HG03342 (cell line): ENCODE measurements at regions not wholly inside any gene's neighbourhood (a gene's known extent, or its start where the extent isn't known, plus 50 kb on each side); places are given as distances from the start of the nearest gene placed in this dataset.

Experiments used
- ATAC-seq: cut with Tn5 transposase; IDR thresholded peaks from one replicate; pipeline ENCODE4 v1.9.1; 2021; ENCODE audit warnings: mild to moderate bottlenecking, moderate library complexity; ENCODE audit not compliant: unreplicated experiment

DNA sequence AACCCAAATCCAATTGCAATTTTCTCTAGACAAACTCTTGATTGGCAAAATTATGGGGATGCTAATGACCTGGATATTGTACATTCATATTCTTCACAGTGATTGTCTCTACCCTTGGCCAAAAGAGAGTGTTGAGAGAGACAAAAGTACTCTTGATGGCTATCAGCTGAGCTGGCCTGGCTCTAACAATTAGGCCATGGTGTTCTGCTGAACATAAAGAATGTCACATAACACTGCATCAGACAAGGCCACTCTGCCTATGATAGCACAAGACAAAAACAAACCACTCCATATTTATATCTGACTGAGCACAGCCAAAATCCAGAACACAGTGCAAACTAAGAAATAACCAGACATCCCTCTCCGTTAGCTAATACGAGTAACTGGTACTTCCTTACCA lies 101.7 kb downstream of the ADAMTS1 start:
- ATAC-seq = no peak

- no peak for ATAC-seq
These were observed 106.0 kb downstream of the ADAMTS1 start for GRCh38 chr21:26739189-26739588.

GRCh38 chr21:26736449-26736848 lies 108.8 kb downstream of the ADAMTS1 start:
- ATAC-seq = no peak

DNA sequence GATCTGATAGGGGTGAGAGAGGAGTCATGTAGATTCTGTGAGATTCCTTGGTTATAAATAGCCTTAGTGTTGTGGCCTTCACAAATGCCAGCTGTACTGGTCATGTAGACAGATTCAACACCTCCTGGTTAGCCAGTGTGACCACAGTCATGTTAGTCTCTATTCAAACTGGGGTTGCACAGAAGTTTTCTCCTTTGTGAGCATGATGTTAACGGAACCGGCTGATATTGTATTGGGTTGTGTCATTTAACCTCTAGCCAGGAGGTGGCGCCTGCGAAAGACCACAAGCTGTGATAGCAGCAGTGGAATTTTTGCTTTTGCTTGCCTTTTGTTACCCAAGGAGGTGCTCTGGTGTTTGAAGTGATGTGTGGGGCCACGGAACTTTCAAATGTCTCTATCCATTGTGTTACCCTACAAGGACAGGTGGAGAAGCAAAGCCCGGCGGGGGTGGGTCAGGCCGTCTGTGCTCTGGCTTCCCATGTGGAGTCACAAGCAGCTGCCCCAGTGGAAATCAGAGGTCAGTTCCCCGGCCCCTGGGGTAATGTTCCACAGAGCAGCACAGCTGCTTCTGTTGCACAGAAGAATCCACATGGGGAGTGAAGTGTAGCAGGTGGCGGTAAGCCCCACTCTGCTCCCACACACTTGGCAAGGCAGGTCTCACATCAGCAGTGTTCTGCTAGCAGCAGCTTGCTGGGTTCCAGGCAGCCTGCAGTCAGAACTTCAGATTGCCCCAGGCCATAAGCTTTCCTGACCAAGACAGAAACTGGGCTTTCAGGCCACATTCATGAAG lies 112.6 kb downstream of the ADAMTS1 start:
- no peak for ATAC-seq

- ATAC-seq = no peak
These were observed 125.5 kb downstream of the ADAMTS1 start for GRCh38 chr21:26719750-26720149.

- ATAC-seq = no peak
These were observed 128.0 kb downstream of the ADAMTS1 start for GRCh38 chr21:26717146-26717739.

GRCh38 chr21:26715878-26716506 lies 129.2 kb downstream of the ADAMTS1 start:
- peak; percentile 59 for ATAC-seq

GRCh38 chr21:26715116-26715515 lies 130.1 kb downstream of the ADAMTS1 start:
- no peak for ATAC-seq

- no peak for ATAC-seq
These were observed 135.1 kb downstream of the ADAMTS1 start for GRCh38 chr21:26710155-26710554.

DNA sequence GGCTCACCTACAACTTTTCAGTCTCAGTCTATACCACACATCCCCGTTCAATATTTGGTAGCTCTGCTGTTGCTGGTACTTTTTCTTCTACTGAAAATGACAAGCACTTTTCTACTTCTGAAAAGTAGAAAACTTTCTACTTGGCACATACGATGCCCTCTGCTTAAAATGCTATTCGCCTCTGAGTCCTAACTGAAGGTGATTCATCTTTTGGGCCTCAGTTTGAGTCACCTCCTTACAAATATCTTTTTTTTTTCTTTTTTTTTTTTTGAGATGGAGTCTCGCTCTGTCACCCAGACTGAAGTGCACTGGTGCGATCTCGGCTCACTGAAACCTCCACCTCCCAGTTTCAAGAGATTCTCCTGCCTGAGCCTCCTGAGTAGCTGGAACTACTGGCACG lies 136.0 kb upstream of the CYYR1 start:
- ATAC-seq = no peak

DNA sequence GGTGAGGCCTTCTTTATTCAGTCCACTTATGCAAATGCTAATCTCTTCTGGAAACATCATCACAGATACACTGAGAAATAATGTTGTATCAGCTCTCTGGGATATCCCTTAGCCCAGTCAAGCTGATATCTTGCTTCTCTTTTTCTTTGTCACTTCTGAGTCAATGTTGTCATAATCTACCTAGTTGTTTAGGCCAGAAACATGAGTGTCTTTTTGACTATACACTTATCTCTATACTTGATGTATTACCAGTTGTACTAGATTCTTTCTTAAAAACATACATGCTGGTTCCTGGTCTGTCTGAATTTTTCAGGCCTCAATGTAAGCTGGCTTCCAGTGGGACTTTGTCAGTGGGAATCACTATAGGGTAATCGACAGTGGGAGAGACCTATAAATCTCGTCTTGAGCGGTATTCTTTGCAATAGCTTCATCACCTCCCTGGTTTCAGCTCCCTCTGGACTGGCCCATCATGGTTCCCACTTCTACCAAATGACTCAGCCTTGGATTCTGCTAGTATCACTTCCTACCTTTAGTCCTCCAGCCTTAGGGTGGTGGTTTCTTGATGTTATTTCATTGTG lies 135.2 kb upstream of the CYYR1 start:
- ATAC-seq = no peak

- ATAC-seq = no peak
These were observed 134.2 kb upstream of the CYYR1 start for GRCh38 chr21:26707246-26707645.

- ATAC-seq = no peak
These were observed 125.3 kb upstream of the CYYR1 start for GRCh38 chr21:26698416-26698815.

GRCh38 chr21:26691416-26691815 lies 118.3 kb upstream of the CYYR1 start:
- ATAC-seq = no peak

DNA sequence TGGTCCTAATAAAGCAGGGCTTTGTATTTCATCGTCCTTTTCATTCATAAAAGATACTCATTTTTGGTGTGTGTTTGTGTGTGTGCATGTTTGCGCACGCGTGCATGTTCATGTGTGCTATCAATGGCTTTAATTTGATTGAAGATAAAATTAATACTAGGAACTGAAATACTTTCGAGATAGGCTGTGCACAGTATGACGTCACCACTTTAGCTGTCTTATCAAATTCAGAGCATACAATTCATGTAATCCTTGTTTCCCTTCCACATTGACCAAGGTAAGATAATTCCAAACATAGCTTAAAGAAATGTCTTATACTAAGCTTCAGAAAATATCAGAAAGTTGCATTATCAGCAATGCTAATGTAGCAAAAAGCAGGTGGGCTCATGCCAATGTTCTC lies 113.6 kb upstream of the CYYR1 start:
- ATAC-seq = no peak

DNA sequence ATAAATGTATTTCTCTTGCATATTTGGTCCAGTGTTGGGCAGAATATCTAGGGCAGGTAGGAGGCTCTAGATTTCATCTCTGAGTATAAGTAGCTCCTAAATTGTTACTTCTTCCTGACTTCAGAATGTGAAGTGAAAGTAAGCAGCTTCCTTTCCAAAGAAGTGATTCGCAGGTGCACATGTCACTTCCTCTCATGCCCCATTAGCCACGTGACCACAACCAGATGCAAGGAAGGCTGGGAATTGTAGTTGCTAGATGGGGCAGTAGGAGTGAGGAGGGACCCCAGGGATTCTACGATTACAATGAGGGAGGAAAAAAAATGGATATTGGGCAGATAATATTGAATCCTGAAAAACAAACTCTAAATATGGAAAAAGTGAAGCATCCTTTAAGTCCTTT lies 113.2 kb upstream of the CYYR1 start:
- ATAC-seq = no peak

GRCh38 chr21:26684889-26685288 lies 111.8 kb upstream of the CYYR1 start:
- no peak for ATAC-seq

DNA sequence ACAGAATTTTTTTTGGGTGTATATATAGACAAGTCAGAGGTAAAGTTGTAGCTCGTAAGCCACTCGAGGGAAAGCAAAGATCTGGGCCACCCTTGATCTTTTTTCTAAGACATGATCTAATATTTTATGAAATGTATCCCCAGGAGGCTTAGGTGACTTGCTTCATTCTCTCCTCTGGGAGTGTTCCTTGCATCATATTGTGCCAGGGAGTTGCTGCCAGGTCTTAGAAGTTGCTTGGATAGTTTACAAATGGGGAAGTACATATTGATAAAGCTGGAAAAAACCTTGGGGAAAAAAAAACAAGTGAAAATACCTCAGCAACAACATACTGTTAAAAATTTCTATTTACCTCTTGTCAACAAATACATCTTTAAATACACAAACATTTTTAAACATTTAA lies 110.9 kb upstream of the CYYR1 start:
- ATAC-seq = no peak

DNA sequence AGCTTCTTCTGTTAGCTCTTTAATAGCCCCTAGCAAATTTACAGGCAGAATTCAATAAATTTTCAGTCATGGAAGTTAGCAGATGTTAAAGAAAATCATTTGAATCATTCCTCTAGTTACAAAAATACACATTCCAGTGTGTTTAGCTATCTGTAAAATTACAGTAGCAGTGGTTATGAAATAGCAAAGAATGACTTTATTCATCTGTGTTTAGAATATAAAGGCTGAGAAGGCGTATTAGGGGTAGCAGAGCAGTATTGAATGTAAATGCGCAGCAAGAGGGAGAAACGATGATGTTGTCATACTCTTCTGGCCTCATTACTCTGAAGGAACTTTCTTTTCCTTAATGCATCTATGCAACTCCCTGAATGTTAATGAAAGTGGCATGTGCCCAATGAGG lies 106.2 kb upstream of the CYYR1 start:
- ATAC-seq = no peak

DNA sequence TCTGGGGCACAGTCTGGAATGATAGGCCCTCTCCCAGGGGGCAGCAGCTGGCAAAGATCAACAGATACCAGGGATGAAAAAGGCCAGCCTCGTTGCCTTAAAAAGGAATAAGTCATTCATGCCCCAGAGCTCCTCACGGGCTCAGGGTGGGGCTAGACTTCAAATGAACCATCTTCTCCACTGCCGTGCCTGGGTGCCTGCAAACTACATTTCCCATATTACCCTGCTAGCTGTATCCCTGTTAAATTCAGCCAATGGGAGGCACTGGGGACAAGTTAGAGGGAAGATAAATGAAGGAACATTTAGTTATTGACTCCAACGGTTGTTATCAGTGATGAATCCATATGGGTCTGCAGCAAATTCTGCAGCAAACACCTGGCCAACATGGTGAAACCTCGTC lies 101.2 kb upstream of the CYYR1 start:
- ATAC-seq = no peak

DNA sequence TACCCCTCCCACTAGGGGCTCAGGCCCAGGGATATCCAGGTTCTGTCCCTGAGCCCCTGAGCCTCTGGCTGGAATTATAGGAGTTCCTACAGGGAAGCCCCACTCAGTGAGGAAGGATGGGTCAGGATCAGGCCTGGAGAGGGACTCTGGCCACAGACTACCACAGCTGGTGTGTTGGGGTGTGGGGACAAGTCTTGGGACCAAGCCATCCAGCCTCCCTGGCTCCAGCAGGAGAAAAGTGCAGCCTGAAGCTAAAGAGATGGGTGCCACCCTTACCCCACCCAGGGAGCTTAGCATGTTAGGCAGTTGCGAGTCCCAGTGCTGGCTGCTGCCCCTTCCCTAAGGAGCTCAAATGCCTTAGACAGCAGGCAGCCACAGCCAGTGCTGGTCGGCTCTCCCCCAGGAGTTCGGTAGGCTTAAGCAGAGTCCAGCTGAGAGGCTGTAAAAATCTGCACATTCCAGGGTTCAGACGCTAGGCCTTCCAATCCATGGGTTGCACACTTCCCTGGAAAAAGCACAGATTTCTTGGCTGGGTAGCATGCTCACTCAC lies 96.2 kb upstream of the CYYR1 start:
- no peak for ATAC-seq

GRCh38 chr21:26659757-26660156 lies 86.7 kb upstream of the CYYR1 start:
- ATAC-seq = no peak
